LoVo (cell line): ENCODE measurements at regions not wholly inside any gene's neighbourhood (a gene's known extent, or its start where the extent isn't known, plus 50 kb on each side); places are given as distances from the start of the nearest gene placed in this dataset.
A peak's percentile ranks its signal among the peaks of the same experiment; 100 is the strongest.

ENCODE experiments used
- DNase-seq: peaks from one replicate; pipeline ENCODE4 v3.0.0-alpha.2; 2016; ENCODE audit warnings: low spot score

DNA sequence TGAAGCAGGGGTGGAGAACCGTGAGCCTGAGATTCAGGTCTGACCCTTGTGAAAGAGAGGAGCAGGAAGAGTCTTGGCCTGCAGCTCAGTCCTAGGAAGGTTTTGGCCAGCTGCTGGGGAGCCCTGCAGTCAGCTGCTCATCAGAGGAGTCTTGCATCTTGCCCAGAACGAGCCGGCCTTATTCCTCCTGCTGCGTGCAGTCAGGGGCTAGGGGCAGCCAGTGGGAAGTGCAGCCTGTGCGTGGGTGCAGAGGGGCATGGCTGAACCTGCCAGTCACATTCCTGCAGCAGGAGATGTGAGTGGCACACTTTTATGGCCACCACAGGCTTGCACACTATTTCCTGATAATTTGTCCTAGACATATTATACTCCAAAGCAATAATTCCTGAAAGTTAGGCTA is 278.7 kb downstream of the NPR3 start:
- no peak for DNase-seq

DNA sequence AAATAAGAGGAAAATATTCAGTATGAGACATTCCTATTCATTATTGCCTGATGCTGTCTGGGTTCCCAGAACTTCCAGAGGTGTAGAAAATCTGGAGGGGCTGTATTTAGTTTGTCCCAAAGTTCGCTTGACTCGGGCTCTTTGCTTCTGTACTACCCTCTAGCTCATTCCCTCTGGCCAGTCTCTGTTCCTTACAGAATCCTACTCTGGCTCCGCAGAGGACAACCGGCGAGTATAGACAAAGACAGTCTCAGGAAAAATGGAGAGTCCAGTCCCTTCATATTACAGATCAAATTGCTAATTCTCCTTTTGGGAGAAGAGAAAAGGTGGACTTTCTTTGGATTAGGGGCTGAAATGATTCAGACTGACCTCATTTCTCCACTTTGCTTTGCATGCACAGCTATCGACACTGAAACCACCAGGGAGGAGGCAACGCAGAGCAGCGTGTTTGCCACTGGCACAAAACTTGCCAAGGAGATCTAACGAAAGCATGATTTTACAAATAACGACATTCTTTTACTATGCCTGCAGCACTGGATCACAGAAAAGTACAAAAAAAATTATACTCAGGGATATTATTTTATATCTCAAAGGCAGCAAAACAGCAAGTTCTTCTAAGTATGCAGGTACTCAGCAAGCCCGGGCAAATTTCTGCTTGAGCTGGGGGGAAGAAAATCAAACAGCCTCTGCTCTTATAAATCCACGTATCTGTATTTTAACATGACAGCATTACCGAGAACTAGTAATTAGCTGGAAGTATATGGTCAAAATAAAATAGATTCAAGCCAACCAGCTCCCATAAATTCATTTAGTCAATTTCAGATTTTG is 279.7 kb downstream of the NPR3 start:
- DNase-seq = no peak

DNA sequence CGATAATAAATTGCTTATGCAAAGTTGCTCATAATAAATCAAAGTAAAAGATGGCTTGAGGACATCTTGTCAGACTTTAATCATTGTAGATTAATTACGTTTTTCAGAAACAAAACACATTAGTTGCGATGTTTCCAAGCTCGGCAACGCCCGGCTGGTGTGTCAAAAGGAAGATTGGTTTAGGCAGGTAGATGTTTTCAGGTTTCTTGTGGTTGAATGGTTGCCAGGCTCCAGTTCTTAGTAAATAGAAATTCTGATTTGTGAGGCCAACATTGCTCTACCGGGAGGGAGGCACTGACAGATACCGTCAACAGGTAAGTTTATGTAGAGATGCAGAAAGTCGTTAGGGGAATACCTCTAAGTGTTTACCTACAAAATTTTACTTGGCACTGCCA is 280.3 kb downstream of the NPR3 start:
- DNase-seq = no peak

DNA sequence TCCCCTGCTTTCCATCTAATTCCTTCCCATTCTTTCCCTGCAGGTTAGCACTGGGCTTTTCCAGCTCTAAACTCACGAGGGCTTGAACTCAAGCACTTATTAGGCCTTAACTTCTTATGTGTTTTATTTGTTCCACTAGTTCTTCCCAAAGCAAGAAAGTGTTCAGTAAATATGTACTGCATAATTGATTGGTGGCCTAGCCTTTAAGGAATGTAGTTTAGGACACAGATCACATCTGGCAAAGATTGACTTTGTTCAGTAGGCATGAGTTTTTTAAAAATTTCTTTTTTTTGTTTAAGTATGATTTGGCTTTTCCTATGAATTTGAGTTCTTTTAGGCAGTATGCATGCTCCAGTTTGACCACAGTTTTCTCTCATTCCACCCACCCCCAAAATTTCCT is 285.2 kb downstream of the NPR3 start:
- no peak for DNase-seq

DNA sequence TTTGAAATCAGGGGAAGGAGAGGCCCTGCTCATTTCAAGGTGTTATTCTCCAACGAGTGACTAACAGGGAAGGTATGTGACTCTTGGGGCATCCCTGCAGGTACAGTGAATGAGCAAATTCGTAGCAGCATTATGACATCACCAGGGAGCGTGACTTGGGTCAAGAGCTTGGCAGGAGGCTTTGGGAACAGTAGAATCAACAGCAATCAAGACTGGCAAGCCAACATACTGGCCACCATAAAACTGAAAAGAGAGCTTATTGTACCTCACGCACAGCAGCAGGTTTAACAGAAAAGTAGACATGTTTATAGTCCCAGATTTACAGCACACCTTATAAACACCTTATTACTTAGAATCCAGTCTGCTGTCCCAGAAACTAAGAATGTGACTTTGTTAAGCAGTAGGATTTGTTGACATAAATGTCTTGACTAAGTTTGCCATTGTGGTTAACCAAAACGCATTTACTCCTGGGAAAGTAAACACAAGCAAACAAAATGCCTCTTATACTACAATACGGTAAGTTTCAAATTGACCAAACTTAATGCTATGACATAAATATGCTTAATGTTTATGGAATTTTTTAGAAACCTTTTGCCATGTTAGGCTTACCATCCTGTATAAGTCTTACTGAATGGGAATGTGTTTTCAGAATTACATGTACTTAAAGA is 297.8 kb downstream of the NPR3 start:
- peak; percentile 45 for DNase-seq

DNA sequence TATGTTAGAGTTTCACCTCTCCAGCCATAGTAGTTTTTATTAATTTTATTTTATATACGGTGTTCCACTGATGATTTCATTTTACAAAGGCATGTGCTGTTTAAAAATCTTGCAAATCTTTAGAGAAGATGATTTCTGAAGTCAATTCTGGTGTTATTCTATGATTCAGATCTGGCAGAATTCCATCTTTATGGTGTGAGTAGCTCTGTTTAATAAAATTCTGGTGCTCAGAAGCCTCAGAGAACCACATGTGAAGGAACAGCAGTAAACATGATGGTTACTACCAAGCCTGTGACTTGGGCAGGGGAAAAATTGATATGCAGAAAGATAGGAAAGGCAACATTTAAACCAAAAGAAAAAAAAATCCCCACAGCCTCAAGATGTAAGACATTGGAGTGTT is 299.7 kb downstream of the NPR3 start:
- no peak for DNase-seq

DNA sequence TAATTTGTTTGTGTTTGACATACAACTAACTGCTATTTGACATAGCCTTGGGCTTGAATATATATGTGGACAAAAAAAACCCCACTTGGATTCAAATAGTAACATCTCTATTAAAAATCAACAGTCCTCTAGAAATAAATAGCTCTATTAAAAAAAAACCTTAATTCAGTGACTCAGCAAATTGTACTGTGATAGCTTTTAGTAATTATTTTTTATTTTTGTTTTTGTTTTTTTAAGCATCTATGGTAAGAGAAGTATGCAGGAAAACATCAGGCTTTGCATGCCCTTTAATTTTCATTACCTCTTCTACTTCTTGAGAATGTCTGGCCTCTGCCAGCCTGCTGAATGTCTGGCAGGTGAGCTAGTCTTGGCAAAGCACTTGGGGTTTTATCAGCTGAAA is 300.7 kb downstream of the NPR3 start:
- DNase-seq = no peak

DNA sequence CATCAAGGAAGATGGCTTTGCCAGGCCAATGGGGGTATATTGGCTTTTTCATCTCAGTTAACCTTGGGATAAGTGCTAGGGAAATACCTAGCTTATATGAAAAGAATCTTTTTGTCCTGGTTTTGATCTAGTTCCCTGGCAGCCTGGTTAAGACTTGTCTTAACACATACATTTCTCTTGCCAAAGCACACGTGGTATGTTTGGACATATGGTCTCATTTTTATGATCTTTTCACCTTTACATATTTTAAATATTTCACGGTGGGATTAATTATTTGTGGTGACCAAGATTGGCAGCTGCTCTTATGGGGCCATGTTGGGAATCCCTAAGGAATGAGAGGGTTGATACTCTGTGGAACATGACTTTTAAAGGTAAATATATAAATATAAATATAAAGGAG is 312.5 kb downstream of the NPR3 start:
- no peak for DNase-seq

DNA sequence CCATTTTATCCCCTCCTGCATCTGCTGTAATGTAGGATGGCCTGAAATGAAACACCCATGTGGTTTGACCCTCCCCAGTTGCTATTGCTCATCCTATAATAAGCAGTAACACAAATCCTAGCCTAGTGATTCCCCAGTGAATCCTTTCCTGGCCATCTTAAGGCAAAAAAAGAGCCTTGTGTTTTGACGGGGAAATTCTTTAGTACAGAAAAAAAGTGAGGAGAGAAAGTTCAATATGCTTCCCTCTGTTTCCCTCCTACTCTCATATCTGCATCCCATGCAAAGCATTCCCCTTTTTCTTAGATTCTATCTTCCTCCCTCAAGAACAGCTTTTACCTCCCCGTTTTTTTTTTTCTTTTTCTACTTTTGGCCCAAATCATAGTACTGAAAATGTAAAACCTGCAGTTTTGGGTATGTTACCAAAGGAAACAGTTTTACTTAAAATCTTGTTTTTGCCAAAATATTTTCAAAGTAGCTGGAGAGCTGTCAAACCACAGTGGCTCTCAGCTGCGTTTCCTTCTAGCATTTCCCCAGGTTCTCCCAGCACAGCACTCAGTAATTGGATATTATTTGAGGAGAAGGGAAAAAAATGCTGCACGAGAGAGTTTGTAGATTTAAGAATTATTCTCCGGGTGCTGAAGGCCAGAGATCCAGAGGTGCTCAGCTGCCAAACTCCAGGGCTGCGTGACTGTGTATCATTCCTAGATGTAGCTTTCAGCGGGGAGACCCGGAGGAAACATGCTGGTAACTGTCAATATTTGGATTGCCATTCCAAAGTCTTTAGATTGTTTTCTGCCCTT is 321.4 kb downstream of the NPR3 start:
- DNase-seq = no peak

DNA sequence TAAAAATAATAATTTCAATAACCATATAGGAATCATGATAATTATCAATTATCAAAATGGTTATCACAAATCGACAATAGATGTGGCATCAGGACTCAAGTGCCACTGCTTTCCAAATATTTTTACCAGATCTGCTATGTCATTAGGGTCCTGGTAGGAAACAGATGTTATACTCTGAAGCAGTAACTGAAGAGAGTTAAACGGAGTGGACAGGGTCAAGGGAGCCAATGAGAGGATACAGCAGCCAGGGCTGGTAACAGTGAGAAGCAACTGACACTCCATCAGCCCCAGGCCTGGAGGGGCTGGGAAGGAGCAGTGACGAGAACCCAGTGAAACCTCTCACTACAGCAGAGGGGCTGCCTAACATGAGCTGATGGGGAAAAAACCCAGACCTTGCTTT is 322.4 kb downstream of the NPR3 start:
- DNase-seq = no peak

DNA sequence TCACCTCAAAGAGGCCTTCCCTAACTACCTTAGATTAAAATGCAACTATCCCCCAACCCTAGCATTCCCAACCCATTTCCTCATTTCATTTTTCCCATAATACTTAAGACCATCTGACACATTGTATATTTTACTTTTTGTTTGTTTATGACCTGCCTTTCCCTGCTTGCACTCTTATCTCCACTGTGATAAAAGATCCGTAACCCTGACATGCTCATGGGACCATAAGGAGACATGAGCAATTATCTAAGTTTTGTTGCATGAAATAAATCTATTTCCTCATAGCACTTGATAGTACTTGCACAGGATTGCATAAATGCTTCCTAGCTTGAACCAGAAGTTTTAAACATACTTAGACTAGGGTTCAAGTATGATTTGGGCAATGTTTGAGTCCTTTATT is 323.7 kb downstream of the NPR3 start:
- DNase-seq = no peak

DNA sequence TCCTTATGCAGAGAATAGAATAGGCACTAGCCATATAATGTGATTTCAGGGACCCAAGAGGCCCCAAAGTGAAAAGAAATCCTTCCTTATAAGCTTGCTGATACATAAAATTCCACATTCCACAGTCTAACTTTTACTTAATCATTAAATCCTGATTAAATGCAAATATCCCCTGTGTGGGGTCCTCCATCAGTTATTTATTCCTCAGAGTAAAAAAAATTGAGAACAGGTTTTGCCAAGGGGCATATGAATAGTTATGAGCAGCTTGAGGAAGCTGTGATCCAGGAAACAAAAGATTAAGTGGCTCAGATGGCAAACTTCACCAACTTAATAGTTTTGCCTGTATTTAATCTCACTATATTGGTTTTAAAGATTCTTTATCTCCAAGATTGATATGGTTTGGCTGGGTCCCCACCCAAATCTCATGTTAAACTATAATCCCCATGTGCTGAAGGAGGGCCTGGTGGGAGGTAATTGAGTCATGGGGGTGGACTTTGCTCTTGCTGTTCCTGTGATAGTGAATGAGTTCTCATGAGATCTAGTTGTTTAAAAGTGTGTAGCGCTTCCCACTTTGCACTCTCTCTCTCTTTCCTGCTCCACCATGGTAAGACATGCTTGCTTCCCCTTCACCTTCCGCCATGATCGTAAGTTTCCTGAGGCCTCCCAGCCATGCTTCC is 324.9 kb downstream of the NPR3 start:
- no peak for DNase-seq

DNA sequence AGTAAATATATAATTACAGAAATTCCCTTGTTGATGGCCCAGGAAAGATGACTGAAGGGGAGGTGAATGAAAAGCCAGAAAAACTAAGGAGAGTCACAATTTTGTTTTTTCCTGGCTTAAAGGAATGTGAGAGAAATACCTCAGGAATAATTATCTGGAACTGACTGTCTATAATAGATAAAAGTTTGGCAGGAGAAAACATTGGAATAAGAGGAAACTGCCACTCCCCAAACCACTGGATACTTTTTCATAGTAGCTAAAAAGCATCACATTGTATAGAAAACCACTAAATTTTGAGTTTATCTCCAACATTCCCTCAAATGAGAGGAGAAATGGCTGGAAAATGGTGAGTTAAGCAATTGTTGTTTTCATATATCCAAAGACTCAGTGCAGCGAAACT is 326.0 kb downstream of the NPR3 start:
- DNase-seq = no peak

DNA sequence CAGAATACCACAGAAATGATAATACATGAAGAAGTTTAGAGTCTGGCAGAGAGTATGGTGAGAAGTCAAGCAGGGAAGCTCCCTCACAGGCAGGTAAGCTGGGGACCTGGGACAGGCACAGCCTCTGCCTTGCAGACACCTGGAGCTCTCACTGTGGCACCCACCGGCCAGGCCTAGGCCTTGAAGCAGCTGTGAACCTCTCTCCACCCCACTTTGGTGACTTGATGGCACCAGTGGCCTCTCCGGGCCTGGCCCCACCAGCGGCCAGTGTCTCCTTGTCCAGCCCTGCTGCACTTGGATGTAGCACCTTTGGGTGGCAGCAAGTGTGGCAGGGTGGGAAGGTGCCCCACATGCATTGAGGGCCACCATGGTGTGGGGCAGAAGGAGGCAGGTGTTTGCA is 330.5 kb downstream of the NPR3 start:
- DNase-seq = no peak

DNA sequence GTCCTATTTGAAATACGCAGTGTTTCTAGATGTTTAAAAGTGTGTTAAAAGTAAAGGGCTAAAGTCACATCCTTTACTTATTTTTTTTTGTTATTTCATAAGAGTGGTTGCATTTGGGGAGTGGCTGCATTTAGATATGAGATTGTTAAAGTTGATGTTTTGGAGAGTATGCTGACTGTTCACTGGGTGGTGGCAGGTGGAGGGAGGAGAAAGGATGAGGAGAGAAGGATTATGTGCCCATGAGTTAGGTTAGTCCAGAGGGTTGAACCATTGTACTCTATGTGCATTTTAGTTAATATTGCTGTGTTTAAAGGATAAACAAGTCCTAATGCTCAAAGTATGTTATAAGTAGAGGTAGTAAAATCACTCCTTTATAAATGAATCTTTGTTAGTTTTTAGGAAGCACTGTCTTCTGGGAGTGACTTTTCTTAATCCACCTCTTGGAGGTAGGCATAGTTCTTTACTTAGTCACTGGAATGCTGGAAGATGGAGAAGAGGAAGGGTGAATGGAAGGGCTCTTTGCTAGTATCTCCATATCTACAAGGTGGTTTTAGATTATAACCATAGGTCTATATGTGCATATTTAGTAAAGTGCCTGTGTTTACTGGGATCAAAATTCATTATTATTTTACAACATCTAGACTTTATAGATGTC is 332.3 kb downstream of the NPR3 start:
- no peak for DNase-seq

DNA sequence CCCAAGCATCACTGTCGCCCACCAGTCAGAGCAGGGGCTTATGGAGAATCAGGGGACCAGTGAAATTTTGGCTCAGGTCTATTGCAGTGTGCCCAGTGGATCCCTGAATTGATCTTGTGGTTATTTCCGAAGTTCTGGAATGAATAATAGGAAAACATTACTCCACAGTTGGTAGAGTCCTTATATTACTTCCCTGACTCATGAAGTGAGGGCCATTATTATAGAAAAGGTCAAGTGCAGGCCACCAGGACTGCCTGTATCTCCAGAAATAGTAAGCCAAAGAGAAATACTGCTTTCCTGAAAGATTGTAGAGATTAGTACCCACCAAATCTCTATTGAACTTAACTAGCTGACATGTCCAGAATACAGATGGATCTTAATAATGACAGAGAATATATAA is 335.0 kb downstream of the NPR3 start:
- DNase-seq = no peak

DNA sequence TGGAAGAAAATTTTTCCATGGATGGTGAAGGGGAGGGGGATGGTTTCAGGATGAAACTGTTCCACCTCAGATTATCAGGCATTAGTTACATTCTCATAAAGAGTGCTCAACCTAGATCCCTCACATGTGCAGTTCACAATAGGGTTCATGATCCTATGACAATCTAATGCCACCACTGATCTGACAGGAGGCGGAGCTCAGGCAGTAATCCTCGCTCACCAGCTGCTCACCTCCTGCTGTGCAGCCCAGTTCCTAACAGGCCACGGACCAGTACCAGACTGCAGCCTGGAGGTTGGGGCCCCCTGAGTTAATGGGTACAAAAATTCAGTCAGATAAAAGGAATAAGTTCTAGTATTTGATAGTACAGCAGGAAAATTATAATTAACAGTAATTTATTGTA is 337.2 kb downstream of the NPR3 start:
- DNase-seq = no peak

DNA sequence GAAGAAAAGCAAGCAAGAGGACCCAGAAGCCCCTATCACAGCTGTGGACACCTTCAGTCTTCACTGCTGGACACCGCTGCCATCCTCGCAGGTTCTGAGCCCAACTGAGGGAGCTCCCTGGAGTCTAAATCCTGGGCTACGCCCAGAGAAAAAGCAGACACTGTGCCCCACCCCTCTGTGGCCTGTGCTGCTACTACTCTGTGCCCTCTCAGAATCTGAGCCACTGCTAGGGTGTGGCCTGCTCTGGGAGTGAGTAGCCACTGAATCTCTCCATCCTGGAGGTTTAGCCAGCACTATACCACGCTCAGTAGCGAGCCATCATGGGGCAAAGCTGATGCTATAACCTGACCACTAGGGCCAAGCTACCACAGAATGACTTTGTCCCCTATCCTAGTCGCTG is 338.2 kb downstream of the NPR3 start:
- DNase-seq = no peak

DNA sequence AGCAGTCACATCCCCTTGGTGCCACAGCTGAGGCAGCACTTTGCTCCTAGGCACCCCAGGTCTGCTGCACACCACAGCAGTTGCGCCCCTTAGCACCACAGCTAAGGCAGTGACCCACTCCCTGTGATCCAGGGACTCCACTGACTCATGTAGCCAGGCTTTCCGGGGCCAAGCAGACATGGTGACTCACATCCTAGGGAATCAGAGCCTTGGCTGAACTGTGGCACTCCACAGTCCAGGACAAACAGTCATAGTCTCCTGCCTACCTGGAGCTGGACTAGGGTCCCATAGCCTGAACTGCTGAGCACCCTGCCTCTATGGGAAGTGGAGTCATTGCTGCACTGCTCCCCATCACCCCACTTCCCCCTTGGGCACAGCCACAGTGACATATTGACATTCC is 338.7 kb downstream of the NPR3 start:
- DNase-seq = peak; percentile 20

DNA sequence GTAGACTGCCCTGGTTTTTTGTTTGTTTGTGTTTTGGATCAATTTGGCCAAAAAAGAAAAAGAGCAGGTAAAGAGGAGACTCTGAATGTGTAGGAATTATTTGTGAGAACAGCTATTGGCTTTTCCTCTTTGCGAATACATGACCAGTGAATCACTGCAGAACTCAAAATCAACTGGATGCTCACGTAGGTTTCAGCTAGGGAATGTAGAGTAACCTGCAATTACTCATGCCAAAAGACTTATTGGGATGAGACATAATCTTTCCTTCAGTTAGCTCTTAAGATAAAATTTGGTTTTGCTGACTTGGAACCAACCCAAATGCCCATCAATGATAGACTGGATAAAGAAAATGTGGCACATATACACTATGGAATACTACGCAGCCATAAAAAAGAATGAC is 348.0 kb downstream of the NPR3 start:
- no peak for DNase-seq

DNA sequence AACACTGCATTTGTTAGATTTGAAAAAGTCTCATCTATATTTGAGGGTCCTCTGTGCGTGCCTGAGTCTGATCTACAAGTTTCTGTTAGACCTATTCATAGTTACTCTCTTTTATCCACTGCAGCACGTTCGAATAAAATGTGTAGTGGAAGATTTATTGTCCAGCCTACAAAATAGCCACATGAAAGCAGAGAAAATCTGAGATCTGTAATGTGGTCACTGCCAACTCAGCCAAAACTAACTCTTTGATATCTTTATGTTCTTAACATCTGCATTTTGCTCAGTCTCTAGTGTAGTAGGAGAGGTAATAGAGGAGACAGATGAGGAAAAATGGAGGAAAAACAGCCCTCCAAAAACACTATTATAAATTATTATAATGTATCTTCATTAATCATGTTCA is 354.0 kb downstream of the NPR3 start:
- no peak for DNase-seq

DNA sequence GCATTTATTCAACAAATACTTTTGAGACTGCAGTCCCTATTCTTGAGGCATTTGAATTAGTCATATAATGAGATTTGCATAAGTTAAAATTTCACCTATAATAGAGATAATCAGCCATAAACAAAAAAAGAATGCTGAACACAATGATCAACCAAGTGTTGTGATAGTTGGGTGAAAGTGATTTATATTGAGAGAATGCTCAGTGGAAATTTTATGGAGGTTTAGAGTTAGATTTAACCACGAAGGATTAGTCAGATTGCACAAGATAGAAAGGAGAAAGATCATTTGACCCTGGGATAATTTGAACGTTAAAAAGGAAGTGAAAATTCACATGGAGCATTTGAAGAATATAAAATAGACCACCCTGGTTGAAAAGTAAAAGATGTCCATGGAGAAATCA is 356.2 kb downstream of the NPR3 start:
- no peak for DNase-seq
